Transverse colon (tissue), 4 donors: ENCODE measurements at regions not wholly inside any gene's neighbourhood (a gene's known extent, or its start where the extent isn't known, plus 50 kb on each side); places are given as distances from the start of the nearest gene placed in this dataset.

Source experiments
- CTCF ChIP-seq, 5 experiments: fragments of 200-600 bp in 3 of 5; fragments of 450-650 bp in 2 of 5; sonication (generic) in 3 of 5; IDR thresholded peaks; 1 replicate in 2 of 5; 2 replicates in 3 of 5; pipeline ENCODE4 v1.5.1; 2016 to 2017; ENCODE audit warnings: antibody characterized with exemption in 5 of 5, inconsistent platforms in 3 of 5, mild to moderate bottlenecking in 2 of 5, moderate library complexity in 1 of 5
- POLR2AphosphoS5 ChIP-seq, 3 donors: sonication (generic); formaldehyde crosslinking; IDR thresholded peaks; one replicate each; pipeline ENCODE4 v1.6.1; 2016; ENCODE audit warnings: antibody characterized with exemption in 3 of 3

- TF ChIP-seq CTCF (IDR thresholded peaks at IDR 0.05) (no peak), POLR2AphosphoS5 (IDR thresholded peaks at IDR 0.05) (no peak)
These were observed 150.7 kb upstream of the RAB6C start for GRCh38 chr2:129828792-129829191.
